Raji (cell line): ENCODE measurements at regions not wholly inside any gene's neighbourhood (a gene's known extent, or its start where the extent isn't known, plus 50 kb on each side); places are given as distances from the start of the nearest gene placed in this dataset.

Experiments used
- POLR2A ChIP-seq: IDR thresholded peaks from 2 replicates; pipeline ENCODE4 v1.6.1; 2011; ENCODE audit warnings: low read depth, low read length, control low read depth; ENCODE audit not compliant: insufficient read depth

DNA sequence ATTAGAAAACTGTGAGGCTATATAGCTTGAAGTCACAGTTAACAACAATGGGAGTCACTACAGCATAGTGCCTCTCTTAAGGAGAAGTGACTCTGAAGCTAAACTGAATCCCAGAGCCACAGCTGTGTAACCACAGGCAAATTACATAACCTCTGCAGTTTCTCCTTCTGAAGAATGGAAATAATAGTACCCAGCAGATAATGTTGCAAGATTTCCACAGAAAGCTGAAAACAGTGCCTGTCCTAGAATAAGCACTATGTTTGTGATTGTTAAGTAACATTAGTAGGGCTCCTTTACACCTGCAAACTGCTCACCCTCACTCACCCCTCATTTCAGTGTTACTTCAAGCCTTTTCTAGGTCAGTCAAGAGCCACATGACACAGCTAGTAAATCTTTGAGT lies 886.7 kb downstream of the PLA2G4A start:
- TF ChIP-seq POLR2A = no peak

- TF ChIP-seq POLR2A = no peak
Measured at GRCh38 chr1:187716160-187716559, 887.4 kb downstream of the PLA2G4A start.

GRCh38 chr1:187718527-187718926 lies 889.8 kb downstream of the PLA2G4A start:
- no peak for TF ChIP-seq POLR2A

DNA sequence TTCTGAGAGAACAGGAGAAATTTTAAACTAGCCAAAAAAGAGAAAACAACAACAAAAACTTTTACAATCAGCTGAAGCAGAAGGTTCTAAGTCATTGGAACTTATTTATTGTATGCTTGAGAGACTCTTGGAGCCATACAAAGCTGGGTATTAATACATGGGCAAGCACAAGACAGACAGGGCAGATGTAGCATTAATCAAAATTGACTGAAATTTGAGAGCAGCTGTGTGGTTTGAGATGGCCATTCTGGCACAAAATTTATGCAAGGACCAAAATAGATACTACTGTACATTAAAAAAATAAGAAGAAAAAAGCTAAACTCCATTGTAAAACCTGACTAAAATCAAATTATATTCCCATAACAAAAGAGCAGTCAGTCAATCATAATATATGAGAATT lies 892.5 kb downstream of the PLA2G4A start:
- no peak for TF ChIP-seq POLR2A

- no peak for TF ChIP-seq POLR2A
Measured at GRCh38 chr1:187725216-187725615, 896.5 kb downstream of the PLA2G4A start.

DNA sequence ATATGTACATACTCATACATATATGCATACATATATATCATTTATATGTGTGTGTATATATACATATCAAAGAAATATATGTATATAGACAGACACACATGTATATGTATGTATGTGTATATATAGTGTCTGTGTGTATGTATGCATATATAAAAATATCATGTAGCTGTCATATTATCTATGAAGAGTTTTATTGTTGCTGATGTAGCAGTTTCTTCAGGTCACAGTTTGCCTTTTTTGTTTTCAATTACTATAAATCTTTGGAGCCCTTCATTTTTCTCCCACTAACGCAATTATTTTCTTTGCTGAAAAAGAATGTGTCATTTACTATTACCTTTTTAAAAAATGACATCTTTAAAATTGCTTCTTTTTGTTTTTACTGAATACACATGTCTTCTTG lies 904.5 kb downstream of the PLA2G4A start:
- no peak for TF ChIP-seq POLR2A

- no peak for TF ChIP-seq POLR2A
Measured at GRCh38 chr1:187734427-187734826, 905.7 kb downstream of the PLA2G4A start.

GRCh38 chr1:187744665-187745064 lies 915.9 kb downstream of the PLA2G4A start:
- no peak for TF ChIP-seq POLR2A

DNA sequence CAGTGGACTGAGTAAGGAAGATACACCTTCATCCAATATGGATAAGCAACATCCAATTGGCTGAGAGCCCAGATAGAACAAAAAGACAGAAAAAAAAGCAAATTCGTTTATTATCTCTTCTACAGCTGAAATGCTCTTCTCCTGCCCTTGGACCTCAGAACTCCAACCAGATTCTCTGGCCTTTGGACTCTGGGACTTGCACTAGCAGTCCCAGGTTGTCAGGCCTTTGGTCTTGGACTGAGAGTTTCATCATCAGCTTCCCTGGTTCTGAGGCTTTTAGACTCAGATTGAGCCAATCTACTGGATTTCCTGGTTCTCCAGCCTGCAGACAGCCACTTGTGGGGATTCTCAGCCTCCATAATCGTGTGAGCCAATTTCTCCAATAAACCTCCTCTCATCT lies 926.8 kb downstream of the PLA2G4A start:
- TF ChIP-seq POLR2A = no peak

GRCh38 chr1:187759825-187760333 lies 931.1 kb downstream of the PLA2G4A start:
- TF ChIP-seq POLR2A = no peak

GRCh38 chr1:187762118-187762517 lies 933.4 kb downstream of the PLA2G4A start:
- no peak for TF ChIP-seq POLR2A

DNA sequence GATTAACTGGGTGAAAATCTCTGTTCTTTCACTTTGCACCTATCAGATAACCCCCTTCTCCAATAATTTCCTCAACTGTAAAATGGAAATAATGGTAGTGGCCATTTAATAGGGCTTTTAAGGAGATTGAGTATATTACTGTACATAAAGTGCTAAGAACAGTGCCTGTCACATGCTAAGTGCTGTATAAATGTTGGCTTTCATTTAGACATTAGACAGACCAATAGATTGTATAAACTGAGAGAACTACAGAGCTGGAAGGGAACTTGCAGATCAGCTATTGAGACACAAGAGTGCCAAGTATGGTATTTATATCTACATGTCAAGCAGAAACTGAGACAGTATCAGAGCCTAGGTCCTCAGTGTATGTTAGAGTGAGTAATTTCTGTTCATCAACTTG lies 934.7 kb downstream of the PLA2G4A start:
- TF ChIP-seq POLR2A = no peak

- TF ChIP-seq POLR2A = no peak
Measured at GRCh38 chr1:187763976-187764375, 935.2 kb downstream of the PLA2G4A start.

DNA sequence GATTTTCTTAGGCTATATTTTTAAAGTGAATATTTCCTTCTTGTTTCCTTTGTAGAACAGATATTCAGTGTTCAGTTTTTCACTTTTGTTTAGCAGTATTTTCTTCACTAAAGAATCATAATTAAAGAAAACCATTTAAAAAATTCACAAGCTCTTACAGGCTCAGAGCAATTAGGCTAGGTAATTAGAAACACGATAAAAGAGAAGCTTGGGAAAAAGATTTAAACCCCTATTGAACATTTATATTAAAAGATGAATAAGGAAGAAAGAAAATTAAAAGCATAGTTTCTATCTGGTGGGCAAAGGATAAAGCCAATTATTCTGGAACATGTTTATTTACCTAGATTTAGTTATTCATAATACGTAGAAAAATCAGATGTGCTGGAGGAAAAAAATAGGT lies 942.6 kb downstream of the PLA2G4A start:
- no peak for TF ChIP-seq POLR2A

GRCh38 chr1:187773168-187773567 lies 944.4 kb downstream of the PLA2G4A start:
- TF ChIP-seq POLR2A = no peak

DNA sequence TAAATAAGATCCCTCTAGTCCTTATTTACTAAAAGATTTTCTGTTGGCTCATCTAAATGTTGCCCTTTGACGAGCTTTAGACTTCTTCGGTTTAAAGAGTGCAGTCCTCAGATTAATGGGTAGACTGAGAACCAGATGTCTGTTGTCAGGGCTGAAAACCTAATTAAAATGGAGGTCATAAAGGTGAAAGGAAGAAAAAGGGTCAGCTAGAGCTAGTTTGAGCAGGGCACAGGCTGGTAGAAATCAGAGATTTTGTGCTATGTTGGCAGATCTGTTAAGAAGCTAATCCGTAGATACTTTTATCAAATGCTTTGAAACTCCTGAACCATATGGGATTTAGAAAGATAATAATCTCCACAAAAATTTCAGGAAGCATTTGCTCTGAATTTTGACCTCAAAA lies 959.0 kb downstream of the PLA2G4A start:
- TF ChIP-seq POLR2A = no peak

DNA sequence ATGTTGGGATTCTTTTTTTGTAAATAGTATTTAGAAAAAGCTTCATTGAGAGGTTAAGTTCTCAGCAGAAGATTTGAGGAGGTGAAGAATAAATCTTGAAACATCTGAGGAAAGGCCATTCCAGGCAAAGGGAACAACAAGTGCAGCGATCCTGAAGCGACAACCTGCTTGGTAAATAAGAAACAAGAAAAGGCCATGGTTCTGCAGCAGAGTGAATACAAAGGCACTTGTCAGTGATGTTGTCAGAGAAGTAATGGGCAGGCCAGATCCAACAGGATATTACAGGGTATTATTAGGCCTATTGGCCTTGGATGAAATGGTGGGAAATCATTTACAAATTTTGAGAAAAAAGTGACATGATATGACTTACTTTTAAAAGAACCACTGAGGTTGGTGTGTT lies 960.0 kb downstream of the PLA2G4A start:
- TF ChIP-seq POLR2A = no peak

- TF ChIP-seq POLR2A = no peak
Measured at GRCh38 chr1:187790724-187791123, 962.0 kb downstream of the PLA2G4A start.
